GM12865 (cell line): ENCODE measurements at regions not wholly inside any gene's neighbourhood (a gene's known extent, or its start where the extent isn't known, plus 50 kb on each side); places are given as distances from the start of the nearest gene placed in this dataset.

Experiments used
- DNase-seq: peaks from one replicate; pipeline ENCODE4 v3.0.0; 2010; ENCODE audit warnings: low read depth
- H3K4me3 ChIP-seq: 2 replicates; pipeline ENCODE4 v1.5.1; 2011; ENCODE audit warnings: mild to moderate bottlenecking, low read depth, low read length, control low read depth
- TF ChIP-seq, protein P1 (sequence below): IDR thresholded peaks from 2 replicates; pipeline ENCODE4 v1.5.1; 2011; ENCODE audit warnings: low read length, control low read depth, low read depth, inconsistent platforms; ENCODE audit not compliant: insufficient read depth; ENCODE audit errors: missing control alignments

DNA sequence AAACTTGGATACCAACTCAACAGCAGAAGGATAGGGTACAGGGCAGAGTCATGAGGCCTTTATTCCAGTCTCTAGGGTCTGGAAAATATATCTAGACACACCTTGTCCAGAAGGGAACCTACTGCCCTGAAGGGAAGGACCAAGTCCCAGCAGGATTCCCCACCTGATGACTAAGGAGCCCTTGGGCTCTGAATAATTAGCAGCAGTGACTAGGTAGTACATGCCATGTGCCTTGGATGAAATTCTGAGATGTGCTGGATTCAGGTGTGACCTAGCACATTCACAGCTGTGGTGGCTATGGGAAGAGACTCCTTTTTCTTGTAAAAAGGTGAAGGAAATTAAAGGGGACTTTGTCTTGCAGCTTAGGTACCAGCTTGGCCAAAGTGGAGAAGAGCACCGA is 364.3 kb upstream of the PTCHD4 start:
- no peak for DNase-seq
- TF ChIP-seq, protein P1, sequence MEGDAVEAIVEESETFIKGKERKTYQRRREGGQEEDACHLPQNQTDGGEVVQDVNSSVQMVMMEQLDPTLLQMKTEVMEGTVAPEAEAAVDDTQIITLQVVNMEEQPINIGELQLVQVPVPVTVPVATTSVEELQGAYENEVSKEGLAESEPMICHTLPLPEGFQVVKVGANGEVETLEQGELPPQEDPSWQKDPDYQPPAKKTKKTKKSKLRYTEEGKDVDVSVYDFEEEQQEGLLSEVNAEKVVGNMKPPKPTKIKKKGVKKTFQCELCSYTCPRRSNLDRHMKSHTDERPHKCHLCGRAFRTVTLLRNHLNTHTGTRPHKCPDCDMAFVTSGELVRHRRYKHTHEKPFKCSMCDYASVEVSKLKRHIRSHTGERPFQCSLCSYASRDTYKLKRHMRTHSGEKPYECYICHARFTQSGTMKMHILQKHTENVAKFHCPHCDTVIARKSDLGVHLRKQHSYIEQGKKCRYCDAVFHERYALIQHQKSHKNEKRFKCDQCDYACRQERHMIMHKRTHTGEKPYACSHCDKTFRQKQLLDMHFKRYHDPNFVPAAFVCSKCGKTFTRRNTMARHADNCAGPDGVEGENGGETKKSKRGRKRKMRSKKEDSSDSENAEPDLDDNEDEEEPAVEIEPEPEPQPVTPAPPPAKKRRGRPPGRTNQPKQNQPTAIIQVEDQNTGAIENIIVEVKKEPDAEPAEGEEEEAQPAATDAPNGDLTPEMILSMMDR, result no peak
- H3K4me3 ChIP-seq, result no peak overlapping the region

DNA sequence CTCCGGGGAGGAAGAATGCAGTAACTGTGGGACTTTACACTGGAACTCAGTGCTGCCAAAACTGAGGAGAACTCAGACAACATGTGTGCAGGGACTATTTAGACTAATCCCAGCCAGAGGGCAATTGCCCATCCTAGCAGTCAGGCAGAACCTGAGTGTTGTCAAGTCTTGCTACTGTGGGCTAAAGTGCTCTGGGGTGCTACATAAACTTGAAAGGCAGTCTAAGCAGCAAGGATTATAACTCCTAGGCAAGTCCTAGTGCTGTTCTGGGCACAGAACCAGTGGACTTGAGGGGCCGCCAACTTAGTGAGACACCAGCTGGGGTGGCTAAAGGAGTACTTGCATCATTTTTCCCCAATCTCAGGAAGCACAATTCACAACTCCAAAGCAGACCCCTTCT is 363.8 kb upstream of the PTCHD4 start:
- TF ChIP-seq, protein P1, result no peak
- no peak for DNase-seq
- no peak overlapping the region for H3K4me3 ChIP-seq

DNA sequence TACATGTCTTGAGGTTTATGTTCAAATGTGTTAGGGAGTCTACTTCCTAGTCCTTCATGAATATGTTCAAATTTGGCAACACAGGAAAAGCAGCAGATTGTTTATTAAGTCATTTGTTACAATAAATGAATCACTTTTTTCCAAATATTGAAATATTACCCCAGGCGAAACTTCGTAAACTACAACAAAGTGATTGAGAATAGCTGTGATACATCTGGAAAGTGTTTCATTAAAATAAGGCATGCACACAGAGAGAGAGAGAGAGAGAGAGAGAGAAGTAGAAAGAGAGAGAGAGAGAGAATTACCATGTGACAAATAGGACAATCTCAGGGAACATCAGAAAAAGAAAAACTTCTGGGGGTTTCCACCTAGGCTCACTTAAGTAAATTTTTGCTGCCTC is 363.1 kb upstream of the PTCHD4 start:
- no peak overlapping the region for H3K4me3 ChIP-seq
- no peak for DNase-seq
- TF ChIP-seq, protein P1, result no peak

DNA sequence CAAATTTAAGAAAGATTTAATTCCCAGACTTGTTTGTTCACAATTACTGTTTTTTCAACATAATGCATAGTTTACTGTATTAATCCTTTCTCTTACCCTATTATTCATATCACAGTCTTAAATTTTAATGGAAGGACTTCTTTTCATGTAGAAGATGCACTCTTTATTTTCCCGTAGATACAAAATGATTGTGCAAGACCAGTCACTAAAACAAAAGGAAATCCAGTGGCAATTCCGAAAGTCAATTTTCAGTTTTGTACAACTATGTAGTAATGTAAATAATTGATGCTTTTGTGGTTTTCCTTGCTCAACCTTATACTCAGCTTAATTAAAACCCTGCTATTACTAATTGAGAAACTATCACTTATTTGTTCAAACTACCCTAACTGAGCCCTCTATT is 361.5 kb upstream of the PTCHD4 start:
- TF ChIP-seq, protein P1, result no peak
- H3K4me3 ChIP-seq, result no peak overlapping the region
- no peak for DNase-seq

DNA sequence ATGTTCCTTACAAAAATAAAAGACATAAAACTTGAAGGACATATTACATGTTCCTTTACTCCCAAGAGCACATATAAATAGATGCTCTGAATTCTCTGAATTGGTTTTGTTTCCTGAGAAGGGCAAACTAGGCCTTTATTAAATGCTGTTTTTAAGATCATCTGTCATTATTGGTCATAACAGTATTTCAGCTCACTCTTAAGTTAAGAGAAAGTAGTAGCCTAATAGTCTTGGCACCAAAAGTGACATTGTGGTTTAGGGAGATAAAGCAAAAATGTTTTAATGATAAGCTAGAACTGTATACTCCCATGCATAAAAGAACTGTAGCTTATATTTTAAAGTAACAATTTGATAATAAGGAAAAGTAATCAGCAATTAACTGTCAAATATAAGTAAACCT is 361.1 kb upstream of the PTCHD4 start:
- no peak overlapping the region for H3K4me3 ChIP-seq
- no peak for DNase-seq
- TF ChIP-seq, protein P1, result no peak

DNA sequence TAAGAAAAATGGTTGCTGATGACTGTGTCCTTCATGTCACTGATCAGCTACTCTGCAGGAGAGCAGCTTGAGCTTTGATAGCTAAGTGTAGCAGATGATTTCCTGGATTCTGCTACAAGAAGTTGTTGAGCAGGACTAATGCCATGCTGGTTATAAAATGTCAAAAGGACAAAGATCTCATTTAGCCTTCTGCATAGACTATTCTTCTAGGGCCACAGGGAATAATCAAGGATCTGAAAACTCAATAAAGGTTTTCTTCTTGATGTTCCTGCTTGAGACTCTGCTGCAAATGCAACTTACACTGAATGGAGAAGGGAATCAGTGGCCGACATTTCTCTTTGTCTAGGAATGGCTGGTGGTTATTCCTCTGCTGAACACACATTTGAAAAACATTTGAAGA is 360.3 kb upstream of the PTCHD4 start:
- no peak for DNase-seq
- H3K4me3 ChIP-seq, result no peak overlapping the region
- TF ChIP-seq, protein P1, result no peak

DNA sequence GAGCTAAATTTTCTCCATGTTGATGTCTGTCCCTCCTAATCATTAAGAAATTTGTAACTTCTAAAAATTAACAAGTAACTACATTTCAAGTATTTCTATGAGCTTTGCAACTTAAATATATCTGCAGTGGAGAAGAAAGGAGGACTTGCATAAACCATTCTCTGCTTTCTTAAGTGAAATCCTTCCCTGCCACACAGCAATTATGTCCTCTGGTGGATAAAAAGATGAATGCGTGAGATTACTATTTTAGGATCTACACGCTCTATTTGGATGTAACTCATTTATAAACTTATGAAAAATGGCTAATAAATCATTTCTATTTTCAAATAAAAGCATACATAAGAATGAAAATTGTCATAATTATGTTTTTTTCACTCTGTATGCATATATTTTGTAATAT is 338.0 kb upstream of the PTCHD4 start:
- H3K4me3 ChIP-seq, result no peak overlapping the region
- DNase-seq, result no peak
- TF ChIP-seq, protein P1, result no peak
